Panc1 (cell line): ENCODE measurements at regions not wholly inside any gene's neighbourhood (a gene's known extent, or its start where the extent isn't known, plus 50 kb on each side); places are given as distances from the start of the nearest gene placed in this dataset.

ENCODE experiments used
- ATAC-seq: fragments of 200-7000 bp; cut with Tn5 transposase; 2 replicates; pipeline ENCODE4 v1.9.1; 2020; ENCODE audit warnings: mild to moderate bottlenecking, moderate library complexity
- BruUV-seq: library from RNA; stranded (reverse); fragments of 400-500 nt; replicated peaks from 2 replicates; lab custom pipeline; 2021; lab: Mats Ljungman, UMichigan
- CTCF ChIA-PET: fragments of 300-600 bp; sonication (Branson Sonifier 250); formaldehyde crosslinking; loops from one replicate; lab custom pipeline; 2022; ENCODE audit warnings: antibody characterized with exemption; lab: Charles Lee
- POLR2A ChIA-PET: fragments of 300-600 bp; sonication (Branson Sonifier 250); formaldehyde crosslinking; loops from one replicate; lab custom pipeline; 2022; ENCODE audit warnings: antibody characterized with exemption; lab: Charles Lee
- DNase-seq: peaks from one replicate; pipeline ENCODE4 v3.0.0-alpha.2; 2010; ENCODE audit warnings: low read depth, low spot score
- H3K27ac ChIP-seq: 2 replicates; pipeline ENCODE4 v1.5.1; 2011; ENCODE audit warnings: mild to moderate bottlenecking, low read length, inconsistent platforms
- H3K27me3 ChIP-seq: fragments of 200-500 bp; sonication (Bioruptor generic); 2 replicates; pipeline ENCODE4 v1.6.0; 2014; ENCODE audit warnings: low read length, inconsistent platforms; ENCODE audit not compliant: control insufficient read depth, insufficient read depth
- H3K36me3 ChIP-seq: fragments of 200-500 bp; sonication (Bioruptor generic); 2 replicates; pipeline ENCODE4 v1.5.1; 2014; ENCODE audit warnings: inconsistent platforms, mild to moderate bottlenecking, low read length, moderate library complexity; ENCODE audit not compliant: control insufficient read depth, insufficient read depth
- H3K4me1 ChIP-seq: 2 replicates; pipeline ENCODE4 v1.5.1; 2011; ENCODE audit warnings: inconsistent platforms, mild to moderate bottlenecking, low read length, moderate library complexity; ENCODE audit not compliant: control insufficient read depth, insufficient read depth
- H3K4me3 ChIP-seq, 2 experiments: 2 replicates each; pipeline ENCODE4 v1.5.1; 2011 to 2012; ENCODE audit warnings: low read depth in 2 of 2, low read length in 2 of 2, mild to moderate bottlenecking in 2 of 2, inconsistent platforms in 1 of 2, moderate library complexity in 1 of 2
- H3K9me3 ChIP-seq: fragments of 200-500 bp; sonication (Bioruptor generic); 2 replicates; pipeline ENCODE4 v1.5.1; 2014; ENCODE audit warnings: low read depth, mild to moderate bottlenecking, inconsistent platforms, low read length, moderate library complexity; ENCODE audit not compliant: control insufficient read depth, insufficient read depth
- CTCF ChIP-seq: fragments of 450-650 bp; IDR thresholded peaks from 2 replicates; pipeline ENCODE4 v1.5.1; 2017; ENCODE audit warnings: mild to moderate bottlenecking
- POLR2AphosphoS5 ChIP-seq: IDR thresholded peaks from 2 replicates; pipeline ENCODE4 v1.6.1; 2012; ENCODE audit warnings: mild to moderate bottlenecking, low read depth, low read length, moderate library complexity
- REST ChIP-seq, 2 experiments: IDR thresholded peaks; 2 replicates each; pipeline ENCODE4 v1.6.1; 2011 to 2012; ENCODE audit warnings: low read depth in 2 of 2, control low read depth in 1 of 2, low read length in 1 of 2, mild to moderate bottlenecking in 1 of 2, moderate library complexity in 1 of 2; ENCODE audit not compliant: insufficient read depth in 1 of 2
- SIN3A ChIP-seq: IDR thresholded peaks from 2 replicates; pipeline ENCODE4 v1.6.1; 2012; ENCODE audit warnings: low read depth, mild to moderate bottlenecking, low read length, moderate library complexity, borderline replicate concordance; ENCODE audit not compliant: insufficient read depth
- TCF7L2 ChIP-seq: IDR thresholded peaks from 2 replicates; pipeline ENCODE4 v1.6.1; 2011; ENCODE audit warnings: mild to moderate bottlenecking, low read depth, low read length, inconsistent platforms
- in situ Hi-C: cut with HindIII; loops from 2 replicates; pipeline ENCODE4 v1.10.0; 2016; ENCODE audit warnings: low sequenced_read_pairs, low pct_unique_long_range_greater_than_20kb
- intact Hi-C: fragments of 100-400 bp; cut with micrococcal nuclease; formaldehyde crosslinking; loops from one replicate; pipeline ENCODE4 v1.10.0; 2022; ENCODE audit not compliant: unreplicated experiment

GRCh38 chr12:18895946-18896345, 158.0 kb downstream of the CAPZA3 start:
- intact Hi-C loops, result no loop called here
- Histone ChIP-seq H3K27ac (no peak overlapping the region), H3K27me3 (no peaks in the 10 kb centered on the region), H3K9me3 (no peaks in the 10 kb centered on the region), H3K4me1 (no peaks in the 10 kb centered on the region), H3K4me3 (no peak overlapping the region), H3K36me3 (no peaks in the 10 kb centered on the region)
- POLR2A ChIA-PET, result no interaction called here
- TF ChIP-seq TCF7L2, result no peak
- TF ChIP-seq POLR2AphosphoS5, result no peak
- no peak for TF ChIP-seq SIN3A
- TF ChIP-seq REST (IDR thresholded peaks at IDR 0.05; ENCODE audit: insufficient read depth in 1 of 2, low read depth in 2 of 2, low read length in 1 of 2), result no peak
- TF ChIP-seq CTCF, result no peak
- no peak for DNase-seq
- CTCF ChIA-PET, result no interaction called here
- no peak for ATAC-seq
- in situ Hi-C loops, result no loop called here
- no TSS peak for BruUV-seq

GRCh38 chr12:18897823-18898222, 159.9 kb downstream of the CAPZA3 start:
- in situ Hi-C loops, result no loop called here
- TF ChIP-seq POLR2AphosphoS5 (no peak), CTCF (no peak), TCF7L2 (no peak), REST (IDR thresholded peaks at IDR 0.05; ENCODE audit: insufficient read depth in 1 of 2, low read depth in 2 of 2, low read length in 1 of 2) (no peak), SIN3A (no peak)
- intact Hi-C loops, result no loop called here
- Histone ChIP-seq H3K9me3 (no peaks in the 10 kb centered on the region), H3K36me3 (no peaks in the 10 kb centered on the region), H3K27me3 (no peaks in the 10 kb centered on the region), H3K4me1 (no peaks in the 10 kb centered on the region), H3K27ac (no peak overlapping the region), H3K4me3 (no peak overlapping the region)
- no peak for ATAC-seq
- CTCF ChIA-PET, result no interaction called here
- no TSS peak for BruUV-seq
- POLR2A ChIA-PET, result no interaction called here
- DNase-seq, result no peak
